Thyroid gland (tissue), 4 donors: ENCODE measurements at regions not wholly inside any gene's neighbourhood (a gene's known extent, or its start where the extent isn't known, plus 50 kb on each side); places are given as distances from the start of the nearest gene placed in this dataset.

ENCODE experiments used
- CTCF ChIP-seq, 6 experiments: fragments of 200-600 bp in 3 of 6; fragments of 450-650 bp in 3 of 6; sonication (generic) in 3 of 6; IDR thresholded peaks; one replicate each; pipeline ENCODE4 v1.5.1; 2016 to 2019; ENCODE audit warnings: antibody characterized with exemption in 6 of 6, mild to moderate bottlenecking in 2 of 6, inconsistent platforms in 1 of 6, moderate library complexity in 1 of 6
- POLR2A ChIP-seq, 2 donors: fragments of 450-650 bp; IDR thresholded peaks; one replicate each; pipeline ENCODE4 v1.6.1; 2017; ENCODE audit warnings: antibody characterized with exemption in 2 of 2, mild to moderate bottlenecking in 2 of 2, moderate library complexity in 1 of 2

DNA sequence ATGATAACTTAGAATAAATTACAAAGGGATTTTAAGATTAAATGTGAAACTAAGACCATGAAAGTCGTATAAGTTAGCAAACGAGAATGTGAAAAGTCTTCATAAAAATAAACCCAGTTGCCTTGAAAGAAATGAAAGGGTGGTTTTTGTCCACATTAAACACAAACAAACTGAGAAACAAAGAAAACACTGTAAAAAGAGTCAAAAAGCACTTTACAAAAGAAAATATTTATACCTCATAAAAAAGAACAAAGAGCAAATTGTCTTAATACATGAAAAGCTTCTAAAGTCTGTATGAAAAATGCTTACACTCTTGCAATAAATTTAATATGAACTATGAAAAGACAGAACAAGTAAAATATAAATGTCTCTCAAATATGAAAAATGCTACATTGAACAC, 865.9 kb upstream of the CADM2 start:
- TF ChIP-seq CTCF (IDR thresholded peaks at IDR 0.05) (no peak), POLR2A (IDR thresholded peaks at IDR 0.05) (no peak)
